ENCODE measurements at regions not wholly inside any gene's neighbourhood (a gene's known extent, or its start where the extent isn't known, plus 50 kb on each side); places are given as distances from the start of the nearest gene placed in this dataset.
"Not testable (repeated sequence)": the region's sequence is repeated elsewhere in the genome, so short reads cannot be mapped to it uniquely, and the experiment has no call there.

- Mint-ChIP-seq H3K36me3 (ENCODE audit: low read depth) (peaks cover 3% of the 10 kb centered on the region), H3K4me3 (ENCODE audit: unreplicated experiment) (no peak overlapping the region), H3K9me3 (ENCODE audit: low read depth) (peaks cover 4% of the 10 kb centered on the region), H3K27me3 (ENCODE audit: low read depth) (no peaks in the 10 kb centered on the region), H3K27ac (ENCODE audit: unreplicated experiment) (no peak overlapping the region), H3K4me1 (ENCODE audit: low read depth) (no peaks in the 10 kb centered on the region)
- no peak for DNase-seq (ENCODE audit: low spot score)
- no peak for TF ChIP-seq CTCF (IDR thresholded peaks at IDR 0.05)
Observed at GRCh38 chr6:50899306-50899870, 80.7 kb downstream of the TFAP2B start.

- Mint-ChIP-seq H3K36me3 (ENCODE audit: low read depth) (no peaks in the 10 kb centered on the region), H3K27ac (ENCODE audit: unreplicated experiment) (no peak overlapping the region), H3K4me1 (ENCODE audit: low read depth) (no peaks in the 10 kb centered on the region), H3K4me3 (ENCODE audit: unreplicated experiment) (no peak overlapping the region), H3K27me3 (ENCODE audit: low read depth) (no peaks in the 10 kb centered on the region), H3K9me3 (ENCODE audit: low read depth) (no peaks in the 10 kb centered on the region)
- no peak for DNase-seq (ENCODE audit: low spot score)
- no peak for TF ChIP-seq CTCF (IDR thresholded peaks at IDR 0.05)
Observed at GRCh38 chr6:50902260-50902659, 83.6 kb downstream of the TFAP2B start.

- Mint-ChIP-seq H3K27ac (ENCODE audit: unreplicated experiment) (no peak overlapping the region), H3K4me1 (ENCODE audit: low read depth) (no peaks in the 10 kb centered on the region)
Observed at GRCh38 chr6:50905297-50905696, 86.6 kb downstream of the TFAP2B start.

GRCh38 chr6:50907565-50907964 is 88.9 kb downstream of the TFAP2B start:
- no peak for DNase-seq (ENCODE audit: low spot score)
- H3K4me3 Mint-ChIP-seq (ENCODE audit: unreplicated experiment): no peak overlapping the region
- no peak overlapping the region for H3K27ac Mint-ChIP-seq (ENCODE audit: unreplicated experiment)
- no peaks in the 10 kb centered on the region for H3K9me3 Mint-ChIP-seq (ENCODE audit: low read depth)
- no peaks in the 10 kb centered on the region for H3K27me3 Mint-ChIP-seq (ENCODE audit: low read depth)
- TF ChIP-seq CTCF (IDR thresholded peaks at IDR 0.05): no peak
- peaks cover 1% of the 10 kb centered on the region for H3K36me3 Mint-ChIP-seq (ENCODE audit: low read depth)
- H3K4me1 Mint-ChIP-seq (ENCODE audit: low read depth): no peaks in the 10 kb centered on the region

More at GRCh38 chr6:50905297-50905696, 86.6 kb downstream of the TFAP2B start:
- no peaks in the 10 kb centered on the region for H3K9me3 Mint-ChIP-seq (ENCODE audit: low read depth)
- no peak for DNase-seq (ENCODE audit: low spot score)
- no peaks in the 10 kb centered on the region for H3K36me3 Mint-ChIP-seq (ENCODE audit: low read depth)
- TF ChIP-seq CTCF (IDR thresholded peaks at IDR 0.05): no peak
- H3K27me3 Mint-ChIP-seq (ENCODE audit: low read depth): no peaks in the 10 kb centered on the region
- H3K4me3 Mint-ChIP-seq (ENCODE audit: unreplicated experiment): no peak overlapping the region

GRCh38 chr6:50913105-50913770 is 94.6 kb downstream of the TFAP2B start:
- Mint-ChIP-seq H3K27ac (ENCODE audit: unreplicated experiment) (no peak overlapping the region), H3K9me3 (ENCODE audit: low read depth) (peaks cover 23% of the 10 kb centered on the region), H3K4me3 (ENCODE audit: unreplicated experiment) (no peak overlapping the region), H3K36me3 (ENCODE audit: low read depth) (peaks cover 6% of the 10 kb centered on the region), H3K27me3 (ENCODE audit: low read depth) (no peaks in the 10 kb centered on the region), H3K4me1 (ENCODE audit: low read depth) (no peaks in the 10 kb centered on the region)
- DNase-seq (ENCODE audit: low spot score): no peak
- TF ChIP-seq CTCF (IDR thresholded peaks at IDR 0.05): no peak

- Mint-ChIP-seq H3K36me3 (ENCODE audit: low read depth) (peaks cover 11% of the 10 kb centered on the region), H3K4me1 (ENCODE audit: low read depth) (peaks cover 14% of the 10 kb centered on the region), H3K9me3 (ENCODE audit: low read depth) (peaks cover 30% of the 10 kb centered on the region)
- not testable (repeated sequence) for H3K4me3 Mint-ChIP-seq (ENCODE audit: unreplicated experiment); DNase-seq (ENCODE audit: low spot score); H3K27me3 Mint-ChIP-seq (ENCODE audit: low read depth); H3K27ac Mint-ChIP-seq (ENCODE audit: unreplicated experiment)
Observed at GRCh38 chr6:50921378-50921777, 102.7 kb downstream of the TFAP2B start.
